ENCODE measurements at regions not wholly inside any gene's neighbourhood (a gene's known extent, or its start where the extent isn't known, plus 50 kb on each side); places are given as distances from the start of the nearest gene placed in this dataset.

- TF ChIP-seq OSR1 (CRISPR knock-in tag; IDR thresholded peaks at IDR 0.05) = no peak
These were observed 932.7 kb downstream of the FAT4 start (continued) for GRCh38 chr4:126247409-126247808.

- ATAC-seq = no peak
- TF ChIP-seq ZNF565 (CRISPR knock-in tag; conservative IDR thresholded peaks at IDR 0.05; ENCODE audit: low read depth) (no peak), OSR1 (CRISPR knock-in tag; IDR thresholded peaks at IDR 0.05) (no peak), SNAI2 (CRISPR knock-in tag; IDR thresholded peaks at IDR 0.05) (no peak), ZFP3 (CRISPR knock-in tag; IDR thresholded peaks at IDR 0.05) (no peak), ISL1 (CRISPR knock-in tag; IDR thresholded peaks at IDR 0.05) (no peak), GLIS3 (CRISPR knock-in tag; IDR thresholded peaks at IDR 0.05) (no peak), CSRNP3 (CRISPR knock-in tag; IDR thresholded peaks at IDR 0.05) (no peak), RARB (CRISPR knock-in tag; IDR thresholded peaks at IDR 0.05) (no peak), ZNF8 (CRISPR knock-in tag; IDR thresholded peaks at IDR 0.05) (no peak), TOX (CRISPR knock-in tag; IDR thresholded peaks at IDR 0.05; ENCODE audit: borderline replicate concordance) (no peak), CREB5 (CRISPR knock-in tag; IDR thresholded peaks at IDR 0.05; ENCODE audit: low read depth) (no peak), TSHZ2 (CRISPR knock-in tag; IDR thresholded peaks at IDR 0.05) (no peak), BACH2 (CRISPR knock-in tag; IDR thresholded peaks at IDR 0.05; ENCODE audit: borderline replicate concordance) (no peak), ESRRG (CRISPR knock-in tag; IDR thresholded peaks at IDR 0.05) (no peak), PPARA (CRISPR knock-in tag; IDR thresholded peaks at IDR 0.05; ENCODE audit: borderline replicate concordance) (no peak), ZC3H10 (CRISPR knock-in tag; IDR thresholded peaks at IDR 0.05) (no peak), PATZ1 (CRISPR knock-in tag; IDR thresholded peaks at IDR 0.05; ENCODE audit: borderline replicate concordance) (no peak)
These were observed 935.3 kb downstream of the FAT4 start for GRCh38 chr4:126250006-126250405.

- ATAC-seq = no peak
- TF ChIP-seq SNAI2 (CRISPR knock-in tag; IDR thresholded peaks at IDR 0.05) (no peak), ISL1 (CRISPR knock-in tag; IDR thresholded peaks at IDR 0.05) (no peak), ZFP30 (CRISPR knock-in tag; IDR thresholded peaks at IDR 0.05) (no peak), ZFP3 (CRISPR knock-in tag; IDR thresholded peaks at IDR 0.05) (no peak), PATZ1 (CRISPR knock-in tag; IDR thresholded peaks at IDR 0.05; ENCODE audit: borderline replicate concordance) (no peak), OSR1 (CRISPR knock-in tag; IDR thresholded peaks at IDR 0.05) (no peak)
These were observed 936.4 kb downstream of the FAT4 start for GRCh38 chr4:126251169-126251568.

- peak; percentile 31 for ATAC-seq
- TF ChIP-seq POU6F1 (CRISPR knock-in tag; IDR thresholded peaks at IDR 0.05; ENCODE audit: borderline replicate concordance, low read depth) = no peak
- TF ChIP-seq ZNF8 (CRISPR knock-in tag; IDR thresholded peaks at IDR 0.05) = no peak
- TF ChIP-seq CREB5 (CRISPR knock-in tag; IDR thresholded peaks at IDR 0.05; ENCODE audit: low read depth) = no peak
- no peak for TF ChIP-seq TSHZ2 (CRISPR knock-in tag; IDR thresholded peaks at IDR 0.05)
- no peak for TF ChIP-seq ISL1 (CRISPR knock-in tag; IDR thresholded peaks at IDR 0.05)
- TF ChIP-seq TCF4 (CRISPR knock-in tag; IDR thresholded peaks at IDR 0.05; ENCODE audit: borderline replicate concordance) = no peak
- TF ChIP-seq OSR1 (CRISPR knock-in tag; IDR thresholded peaks at IDR 0.05) = no peak
- no peak for TF ChIP-seq ARNTL (CRISPR knock-in tag; IDR thresholded peaks at IDR 0.05; ENCODE audit: borderline replicate concordance, low read depth)
- TF ChIP-seq GLIS3 (CRISPR knock-in tag; IDR thresholded peaks at IDR 0.05) = no peak
These were observed 947.9 kb downstream of the FAT4 start for GRCh38 chr4:126262665-126263064.
